Spleen (tissue), 7 donors: ENCODE measurements at regions not wholly inside any gene's neighbourhood (a gene's known extent, or its start where the extent isn't known, plus 50 kb on each side); places are given as distances from the start of the nearest gene placed in this dataset.

Experiments
- POLR2A ChIP-seq, 3 donors: fragments of 450-650 bp; IDR thresholded peaks; one replicate each; pipeline ENCODE4 v1.5.1; 2017; ENCODE audit warnings: antibody characterized with exemption in 3 of 3, mild to moderate bottlenecking in 1 of 3
- TF ChIP-seq, protein P1 (sequence below), 11 experiments: fragments of 200-600 bp in 7 of 11; fragments of 450-650 bp in 4 of 11; sonication (generic) in 4 of 11; IDR thresholded peaks in 8 of 11; conservative IDR thresholded peaks in 3 of 11; 1 replicate in 7 of 11; 2 replicates in 4 of 11; pipeline versions ENCODE4 v1.4.0 to v1.8.0; 2016 to 2021; ENCODE audit warnings: antibody characterized with exemption in 11 of 11, inconsistent platforms in 4 of 11, mild to moderate bottlenecking in 1 of 11
- donor health status: DM: no; HTN: no; CAD: no; lungs with moderate emphysema.
- donor health status: DM: no; HTN: no; CAD: no.
- donor health status: DM: no; HTN: no; CAD: no.

DNA sequence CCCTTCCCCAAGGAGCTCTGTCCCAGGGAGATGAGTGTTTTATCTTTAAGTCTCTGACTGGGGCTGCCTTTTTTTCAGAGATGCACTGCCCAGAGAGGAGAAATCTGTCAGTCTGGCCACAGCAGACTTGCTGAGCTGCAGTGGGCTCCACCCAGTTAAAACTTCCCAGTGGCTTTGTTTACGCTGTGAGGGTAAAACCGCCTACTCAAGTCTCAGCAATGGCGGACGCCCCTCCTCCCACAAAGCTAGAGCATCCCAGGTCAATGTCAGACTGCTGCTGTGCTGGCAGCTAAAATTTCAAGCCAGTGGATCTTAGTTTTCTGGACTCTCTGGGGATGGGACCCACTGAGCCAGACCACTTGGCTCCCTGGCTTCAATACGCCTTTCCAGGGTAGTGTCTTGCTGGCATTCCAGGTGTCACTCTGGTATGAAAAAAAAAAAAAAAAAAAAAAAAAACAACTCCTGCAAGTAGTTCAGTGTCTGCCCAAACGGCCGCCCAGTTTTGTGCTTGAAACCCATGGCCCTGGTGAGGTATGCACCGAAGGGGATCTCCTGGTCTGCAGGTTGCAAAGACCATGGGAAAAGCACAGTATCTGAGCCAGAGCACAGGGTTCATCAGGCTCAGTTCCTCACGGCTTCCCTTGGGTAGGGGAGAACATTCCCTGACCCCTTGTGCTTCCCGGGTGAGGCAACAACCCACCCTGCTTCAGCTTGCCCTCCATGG, 1616.1 kb upstream of the ADGRL3 start:
- no peak for TF ChIP-seq POLR2A (IDR thresholded peaks at IDR 0.05)
- TF ChIP-seq, protein P1, sequence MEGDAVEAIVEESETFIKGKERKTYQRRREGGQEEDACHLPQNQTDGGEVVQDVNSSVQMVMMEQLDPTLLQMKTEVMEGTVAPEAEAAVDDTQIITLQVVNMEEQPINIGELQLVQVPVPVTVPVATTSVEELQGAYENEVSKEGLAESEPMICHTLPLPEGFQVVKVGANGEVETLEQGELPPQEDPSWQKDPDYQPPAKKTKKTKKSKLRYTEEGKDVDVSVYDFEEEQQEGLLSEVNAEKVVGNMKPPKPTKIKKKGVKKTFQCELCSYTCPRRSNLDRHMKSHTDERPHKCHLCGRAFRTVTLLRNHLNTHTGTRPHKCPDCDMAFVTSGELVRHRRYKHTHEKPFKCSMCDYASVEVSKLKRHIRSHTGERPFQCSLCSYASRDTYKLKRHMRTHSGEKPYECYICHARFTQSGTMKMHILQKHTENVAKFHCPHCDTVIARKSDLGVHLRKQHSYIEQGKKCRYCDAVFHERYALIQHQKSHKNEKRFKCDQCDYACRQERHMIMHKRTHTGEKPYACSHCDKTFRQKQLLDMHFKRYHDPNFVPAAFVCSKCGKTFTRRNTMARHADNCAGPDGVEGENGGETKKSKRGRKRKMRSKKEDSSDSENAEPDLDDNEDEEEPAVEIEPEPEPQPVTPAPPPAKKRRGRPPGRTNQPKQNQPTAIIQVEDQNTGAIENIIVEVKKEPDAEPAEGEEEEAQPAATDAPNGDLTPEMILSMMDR (IDR thresholded peaks at IDR 0.05 in 8 of 11, conservative IDR thresholded peaks at IDR 0.05 in 3 of 11): no peak
